HG03460 (cell line): ENCODE measurements at regions not wholly inside any gene's neighbourhood (a gene's known extent, or its start where the extent isn't known, plus 50 kb on each side); places are given as distances from the start of the nearest gene placed in this dataset.

ENCODE experiments used
- ATAC-seq: cut with Tn5 transposase; IDR thresholded peaks from one replicate; pipeline ENCODE4 v1.9.1; 2021; ENCODE audit not compliant: unreplicated experiment

- ATAC-seq, result no peak
These were observed 59.5 kb downstream of the FZD1 start for GRCh38 chr7:91323626-91324158.

GRCh38 chr7:91324663-91325062 lies 60.4 kb downstream of the FZD1 start:
- ATAC-seq, result no peak

- no peak for ATAC-seq
These were observed 61.5 kb downstream of the FZD1 start for GRCh38 chr7:91325726-91326125.

GRCh38 chr7:91326516-91327199 lies 62.4 kb downstream of the FZD1 start:
- no peak for ATAC-seq

GRCh38 chr7:91327346-91327745 lies 63.1 kb downstream of the FZD1 start:
- ATAC-seq, result no peak

- no peak for ATAC-seq
These were observed 65.3 kb downstream of the FZD1 start for GRCh38 chr7:91329571-91329970.

GRCh38 chr7:91330191-91330808 lies 66.1 kb downstream of the FZD1 start:
- no peak for ATAC-seq

- no peak for ATAC-seq
These were observed 66.6 kb downstream of the FZD1 start for GRCh38 chr7:91330866-91331265.

- no peak for ATAC-seq
These were observed 71.9 kb downstream of the FZD1 start for GRCh38 chr7:91336106-91336505.

GRCh38 chr7:91338226-91339020 lies 74.2 kb downstream of the FZD1 start:
- no peak for ATAC-seq

- no peak for ATAC-seq
These were observed 78.1 kb downstream of the FZD1 start for GRCh38 chr7:91342346-91342745.

- ATAC-seq, result no peak
These were observed 79.3 kb downstream of the FZD1 start for GRCh38 chr7:91343420-91343960.

GRCh38 chr7:91343996-91344629 lies 79.9 kb downstream of the FZD1 start:
- ATAC-seq, result no peak

- ATAC-seq, result peak; percentile 75
These were observed 80.7 kb downstream of the FZD1 start for GRCh38 chr7:91344911-91345310.

GRCh38 chr7:91345449-91345848 lies 81.2 kb downstream of the FZD1 start:
- peak; percentile 53 for ATAC-seq

GRCh38 chr7:91346426-91346825 lies 82.2 kb downstream of the FZD1 start:
- ATAC-seq, result no peak

- no peak for ATAC-seq
These were observed 83.1 kb downstream of the FZD1 start for GRCh38 chr7:91347290-91347689.

GRCh38 chr7:91348711-91349110 lies 84.5 kb downstream of the FZD1 start:
- ATAC-seq, result no peak

- ATAC-seq, result no peak
These were observed 87.1 kb downstream of the FZD1 start for GRCh38 chr7:91351374-91351773.

- ATAC-seq, result no peak
These were observed 87.9 kb downstream of the FZD1 start for GRCh38 chr7:91352091-91352490.

GRCh38 chr7:91353848-91354247 lies 89.6 kb downstream of the FZD1 start:
- no peak for ATAC-seq
